ENCODE measurements at regions not wholly inside any gene's neighbourhood (a gene's known extent, or its start where the extent isn't known, plus 50 kb on each side); places are given as distances from the start of the nearest gene placed in this dataset.

DNA sequence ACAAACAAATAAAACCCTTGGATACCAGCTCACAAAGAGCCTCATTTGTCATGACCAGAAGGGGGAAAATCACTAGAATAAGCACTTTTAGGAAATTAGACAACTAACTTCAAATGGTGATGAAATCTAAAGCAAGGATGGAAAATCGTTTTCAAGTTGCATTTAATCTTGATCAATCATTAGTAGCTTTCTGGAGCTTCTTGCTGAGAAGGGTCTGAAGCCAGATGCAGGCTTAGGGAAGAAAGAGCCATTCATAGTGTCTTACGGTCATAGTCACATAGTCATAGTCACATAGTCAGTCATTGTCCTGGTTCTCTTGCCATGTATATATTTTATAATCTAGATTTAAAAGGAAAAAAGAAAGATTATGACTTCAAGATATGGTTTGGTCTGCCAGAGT, 610.5 kb downstream of the ACTL7B start:
- Histone ChIP-seq H3K4me2 (no peak overlapping the region), H3K4me3 (no peak overlapping the region)
- TF ChIP-seq, protein P1, sequence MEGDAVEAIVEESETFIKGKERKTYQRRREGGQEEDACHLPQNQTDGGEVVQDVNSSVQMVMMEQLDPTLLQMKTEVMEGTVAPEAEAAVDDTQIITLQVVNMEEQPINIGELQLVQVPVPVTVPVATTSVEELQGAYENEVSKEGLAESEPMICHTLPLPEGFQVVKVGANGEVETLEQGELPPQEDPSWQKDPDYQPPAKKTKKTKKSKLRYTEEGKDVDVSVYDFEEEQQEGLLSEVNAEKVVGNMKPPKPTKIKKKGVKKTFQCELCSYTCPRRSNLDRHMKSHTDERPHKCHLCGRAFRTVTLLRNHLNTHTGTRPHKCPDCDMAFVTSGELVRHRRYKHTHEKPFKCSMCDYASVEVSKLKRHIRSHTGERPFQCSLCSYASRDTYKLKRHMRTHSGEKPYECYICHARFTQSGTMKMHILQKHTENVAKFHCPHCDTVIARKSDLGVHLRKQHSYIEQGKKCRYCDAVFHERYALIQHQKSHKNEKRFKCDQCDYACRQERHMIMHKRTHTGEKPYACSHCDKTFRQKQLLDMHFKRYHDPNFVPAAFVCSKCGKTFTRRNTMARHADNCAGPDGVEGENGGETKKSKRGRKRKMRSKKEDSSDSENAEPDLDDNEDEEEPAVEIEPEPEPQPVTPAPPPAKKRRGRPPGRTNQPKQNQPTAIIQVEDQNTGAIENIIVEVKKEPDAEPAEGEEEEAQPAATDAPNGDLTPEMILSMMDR (IDR thresholded peaks at IDR 0.05; ENCODE audit: poor library complexity): no peak
- TF ChIP-seq EZH2phosphoT487 (IDR thresholded peaks at IDR 0.05; ENCODE audit: low read depth, severe bottlenecking, unreplicated experiment): no peak
- no peak for TF ChIP-seq EZH2 (IDR thresholded peaks at IDR 0.05; ENCODE audit: borderline replicate concordance)

DNA sequence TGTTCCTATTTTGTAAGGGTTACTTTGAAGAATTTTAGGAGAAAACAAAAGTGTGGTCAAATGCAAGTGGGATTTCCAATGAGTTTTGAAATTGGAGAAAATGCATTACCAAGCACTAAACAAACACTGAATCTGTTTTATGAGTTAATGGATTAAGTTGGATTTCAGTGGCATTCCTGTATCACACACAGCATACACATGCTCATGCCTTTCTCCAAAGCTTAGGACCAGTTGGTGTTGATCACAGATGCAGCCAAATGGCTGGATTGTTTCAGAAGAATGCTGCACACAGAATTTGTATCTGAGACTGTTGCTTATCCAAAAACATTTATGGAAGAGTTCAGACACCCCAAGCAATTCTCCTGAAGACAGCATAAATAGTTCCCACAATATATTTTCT, 611.1 kb downstream of the ACTL7B start:
- H3K4me1 ChIP-seq (ENCODE audit: insufficient read depth): no peaks in the 10 kb centered on the region
- H3K27ac ChIP-seq: no peak overlapping the region
- H3K9me2 ChIP-seq (replicated peaks; ENCODE audit: insufficient read depth): no peaks in the 10 kb centered on the region
- H3K4me2 ChIP-seq: no peak overlapping the region
- H3K36me3 ChIP-seq (replicated peaks; ENCODE audit: insufficient read depth, low read depth): no peaks in the 10 kb centered on the region
- H2AFZ ChIP-seq: no peak overlapping the region
- no peaks in the 10 kb centered on the region for H4K20me1 ChIP-seq (ENCODE audit: insufficient read depth, poor library complexity, severe bottlenecking)
- H3K9me3 ChIP-seq (ENCODE audit: low read depth): no peaks in the 10 kb centered on the region
- DNase-seq (ENCODE audit: low spot score): no peak
- no peaks in the 10 kb centered on the region for H3K27me3 ChIP-seq
- no peaks in the 10 kb centered on the region for H3K79me2 ChIP-seq
- TF ChIP-seq, protein P1 (IDR thresholded peaks at IDR 0.05; ENCODE audit: poor library complexity): no peak
- no peak for TF ChIP-seq EZH2phosphoT487 (IDR thresholded peaks at IDR 0.05; ENCODE audit: low read depth, severe bottlenecking, unreplicated experiment)
- TF ChIP-seq EZH2 (IDR thresholded peaks at IDR 0.05; ENCODE audit: borderline replicate concordance): no peak
- no peak overlapping the region for H3K4me3 ChIP-seq

More for the DNA sequence above, 610.5 kb downstream of the ACTL7B start:
- Histone ChIP-seq H3K36me3 (replicated peaks; ENCODE audit: insufficient read depth, low read depth) (no peaks in the 10 kb centered on the region), H4K20me1 (ENCODE audit: insufficient read depth, poor library complexity, severe bottlenecking) (no peaks in the 10 kb centered on the region), H3K9me2 (replicated peaks; ENCODE audit: insufficient read depth) (no peaks in the 10 kb centered on the region), H3K9me3 (ENCODE audit: low read depth) (no peaks in the 10 kb centered on the region), H3K4me1 (ENCODE audit: insufficient read depth) (no peaks in the 10 kb centered on the region), H3K27ac (no peak overlapping the region), H3K27me3 (no peaks in the 10 kb centered on the region), H3K79me2 (no peaks in the 10 kb centered on the region), H2AFZ (no peak overlapping the region)
- DNase-seq (ENCODE audit: low spot score): no peak
- 88% methylated on average over 2 of the region's 2 CpGs for WGBS (ENCODE audit: low lambda C conversion rate, missing lambda C conversion rate)

DNA sequence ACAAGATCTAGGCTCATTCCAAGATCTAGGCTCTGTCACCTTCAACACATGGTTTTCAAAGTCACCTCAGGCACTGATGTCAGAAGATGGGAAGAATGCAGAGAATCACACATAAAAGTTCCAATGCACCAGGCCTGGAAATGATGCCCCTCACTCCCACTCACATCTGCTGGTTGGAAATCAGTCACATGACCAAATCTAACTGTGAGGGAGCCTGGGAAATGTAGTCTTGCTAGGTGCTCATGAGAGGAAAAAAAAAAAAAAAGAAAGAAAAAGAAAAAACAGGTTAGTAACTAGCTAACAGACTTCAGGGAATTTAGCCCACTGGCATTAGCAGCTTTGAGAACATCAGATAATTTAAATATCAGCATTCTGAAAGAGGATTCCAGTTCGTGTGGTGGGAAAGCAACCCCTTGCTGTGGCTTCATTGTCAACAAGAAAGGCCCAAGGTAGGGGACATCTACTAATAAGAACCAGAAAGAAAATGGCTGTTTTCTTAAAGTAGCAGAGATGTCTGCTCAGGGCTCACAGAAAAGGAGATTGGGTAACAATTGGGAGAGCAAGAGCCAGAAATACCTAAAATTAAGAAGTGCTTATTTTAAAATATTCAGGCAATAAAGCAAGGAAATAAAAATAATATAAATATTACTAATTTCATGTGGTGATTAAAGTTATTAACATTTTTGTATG, 614.3 kb downstream of the ACTL7B start:
- H3K4me1 ChIP-seq (ENCODE audit: insufficient read depth): no peaks in the 10 kb centered on the region
- H3K36me3 ChIP-seq (replicated peaks; ENCODE audit: insufficient read depth, low read depth): no peaks in the 10 kb centered on the region
- H3K9me2 ChIP-seq (replicated peaks; ENCODE audit: insufficient read depth): no peaks in the 10 kb centered on the region
- H3K4me3 ChIP-seq: no peak overlapping the region
- no peak overlapping the region for H2AFZ ChIP-seq
- 71% methylated on average over 1 of the region's 1 CpG for WGBS (ENCODE audit: low lambda C conversion rate, missing lambda C conversion rate)
- H3K27me3 ChIP-seq: no peaks in the 10 kb centered on the region
- H3K79me2 ChIP-seq: no peaks in the 10 kb centered on the region
- H3K4me2 ChIP-seq: no peak overlapping the region
- no peak overlapping the region for H3K27ac ChIP-seq
- H3K9me3 ChIP-seq (ENCODE audit: low read depth): no peaks in the 10 kb centered on the region
- TF ChIP-seq EZH2 (IDR thresholded peaks at IDR 0.05; ENCODE audit: borderline replicate concordance) (no peak), EZH2phosphoT487 (IDR thresholded peaks at IDR 0.05; ENCODE audit: low read depth, severe bottlenecking, unreplicated experiment) (no peak)
- TF ChIP-seq, protein P1 (IDR thresholded peaks at IDR 0.05; ENCODE audit: poor library complexity): no peak
- H4K20me1 ChIP-seq (ENCODE audit: insufficient read depth, poor library complexity, severe bottlenecking): no peaks in the 10 kb centered on the region
- DNase-seq (ENCODE audit: low spot score): no peak
